8988T (cell line): ENCODE measurements at regions not wholly inside any gene's neighbourhood (a gene's known extent, or its start where the extent isn't known, plus 50 kb on each side); places are given as distances from the start of the nearest gene placed in this dataset.

Experiments used
- DNase-seq: peaks from one replicate; pipeline ENCODE4 v3.0.0; 2011

DNA sequence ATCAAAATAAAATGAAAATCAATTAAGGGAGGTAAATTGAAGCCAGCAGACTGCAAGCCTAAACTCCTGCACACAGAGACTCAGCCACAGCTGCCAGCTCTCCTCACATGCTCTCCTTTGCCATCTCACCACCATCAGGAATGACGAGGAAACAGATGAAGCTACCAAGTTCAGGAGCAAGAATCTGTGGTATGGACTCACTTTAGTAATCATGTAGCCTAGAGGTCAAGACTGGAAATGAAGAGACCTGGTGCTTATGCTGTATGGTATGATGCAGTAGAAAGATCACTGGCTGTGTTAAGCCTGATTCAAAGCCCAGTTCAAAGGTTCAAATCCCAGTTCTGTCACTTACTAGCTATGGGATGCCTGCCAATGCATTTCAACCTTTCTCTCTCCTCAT, 78.9 kb upstream of the CAMK1G start:
- DNase-seq: no peak

DNA sequence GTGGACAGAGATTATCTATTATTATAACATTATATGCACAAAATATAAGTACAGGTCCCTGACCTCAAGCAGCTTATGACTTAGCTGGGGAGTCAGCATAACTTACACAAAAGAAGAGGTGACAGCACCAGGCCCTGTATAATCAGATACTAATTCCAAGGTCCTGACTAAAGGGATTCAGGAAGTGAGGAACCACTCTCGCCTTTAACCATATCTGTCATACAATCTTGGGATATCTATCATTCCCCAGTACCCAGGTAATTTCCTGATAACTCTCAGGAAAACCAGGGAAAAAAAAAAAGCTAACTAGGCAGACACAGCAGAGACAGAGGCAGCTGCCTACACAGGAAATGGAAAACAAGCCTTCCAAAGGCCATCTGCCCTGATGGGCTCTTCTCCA, 78.5 kb upstream of the CAMK1G start:
- DNase-seq: peak; percentile 18

DNA sequence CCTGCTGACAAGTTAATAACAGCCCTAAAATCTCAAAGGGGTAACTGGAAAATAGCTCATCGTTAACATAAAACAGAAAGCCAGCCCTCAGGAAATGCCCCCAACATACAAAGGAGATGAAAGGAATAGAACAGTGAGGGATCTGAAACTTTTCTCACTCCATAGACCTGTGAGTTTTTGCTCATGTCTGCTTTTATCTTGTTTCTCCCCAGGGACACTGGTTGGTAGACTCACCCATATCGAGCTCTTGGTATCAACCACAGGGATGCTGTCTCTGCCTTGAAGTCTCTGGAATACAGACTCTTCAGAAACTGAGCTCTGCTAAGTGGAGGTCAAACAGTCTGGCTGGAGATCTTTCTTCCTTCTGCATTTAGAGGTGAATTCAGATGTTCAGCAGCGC, 77.4 kb upstream of the CAMK1G start:
- DNase-seq: no peak

DNA sequence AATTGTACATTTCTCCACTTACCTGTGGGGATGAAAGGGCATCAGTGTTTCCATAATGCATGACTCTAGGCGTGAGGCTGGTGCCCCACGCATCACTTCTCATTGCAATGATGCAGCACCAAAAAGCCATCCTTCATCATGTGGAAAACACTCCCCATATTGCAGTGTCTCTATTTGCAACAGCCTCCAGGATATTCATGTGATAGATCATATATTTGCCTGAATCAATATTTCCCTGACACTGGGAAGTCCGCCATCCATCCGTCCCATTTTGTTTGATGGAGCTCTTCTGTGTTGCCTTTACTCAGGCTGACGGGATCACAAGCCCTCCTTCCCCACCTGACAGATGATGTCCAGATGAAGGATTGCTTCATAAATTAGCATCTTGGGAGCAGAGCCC, 74.5 kb upstream of the CAMK1G start:
- no peak for DNase-seq

DNA sequence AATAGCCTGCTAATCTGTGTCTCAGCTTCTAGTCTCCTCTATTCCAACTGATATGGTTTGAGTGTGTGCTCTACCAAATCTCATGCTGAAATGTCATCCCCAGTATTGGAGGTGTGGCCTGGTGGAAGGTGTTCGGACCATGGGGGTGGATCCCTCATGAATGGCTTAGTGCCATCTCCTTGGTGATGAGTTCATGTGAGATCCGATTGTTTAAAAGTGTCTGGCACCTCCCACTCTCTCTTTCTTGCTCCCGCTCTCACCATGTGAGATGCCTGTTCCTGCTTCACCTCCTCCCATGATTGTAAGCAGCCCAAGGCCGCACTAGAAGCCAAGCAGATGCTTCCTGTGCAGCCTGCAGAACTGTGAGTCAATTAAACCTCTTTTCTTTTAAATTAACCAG, 73.5 kb upstream of the CAMK1G start:
- DNase-seq: no peak

DNA sequence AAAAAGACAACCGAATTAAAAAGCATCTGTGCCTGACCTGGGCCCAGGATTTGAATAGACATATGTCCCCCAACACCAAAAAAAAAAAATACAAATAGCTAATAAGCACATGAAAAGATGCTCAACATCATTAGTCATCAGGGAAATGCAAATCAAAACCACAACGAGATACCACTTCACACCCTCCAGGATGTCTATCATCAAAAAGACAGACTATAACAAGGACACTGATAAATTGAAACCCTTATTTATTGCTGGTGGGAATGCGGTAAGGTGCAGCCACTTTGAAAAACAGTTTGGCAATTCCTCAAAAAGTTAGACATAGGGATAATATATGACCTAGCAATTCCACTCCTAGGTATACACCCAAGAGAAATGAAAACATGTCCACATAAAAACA, 72.3 kb upstream of the CAMK1G start:
- no peak for DNase-seq

DNA sequence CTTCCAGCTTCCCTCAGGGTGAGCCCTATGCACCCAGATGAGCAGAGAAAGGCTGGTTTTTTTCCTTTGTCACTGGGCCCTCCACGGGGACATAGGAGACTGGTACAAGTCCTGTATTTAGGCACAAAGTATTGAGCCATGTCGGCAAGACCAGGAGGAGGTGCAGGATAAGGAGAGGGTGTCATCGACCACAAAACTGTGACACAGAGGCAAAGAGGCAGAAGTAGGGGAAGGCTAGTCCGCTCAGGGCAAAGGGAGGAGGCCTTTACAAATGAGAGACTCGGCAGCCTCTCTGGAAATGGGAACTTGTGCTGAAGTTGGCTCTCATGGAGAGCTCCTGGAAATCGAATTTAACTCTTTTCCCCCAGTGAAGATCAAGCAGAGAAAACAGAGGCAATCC, 70.7 kb upstream of the CAMK1G start:
- no peak for DNase-seq

DNA sequence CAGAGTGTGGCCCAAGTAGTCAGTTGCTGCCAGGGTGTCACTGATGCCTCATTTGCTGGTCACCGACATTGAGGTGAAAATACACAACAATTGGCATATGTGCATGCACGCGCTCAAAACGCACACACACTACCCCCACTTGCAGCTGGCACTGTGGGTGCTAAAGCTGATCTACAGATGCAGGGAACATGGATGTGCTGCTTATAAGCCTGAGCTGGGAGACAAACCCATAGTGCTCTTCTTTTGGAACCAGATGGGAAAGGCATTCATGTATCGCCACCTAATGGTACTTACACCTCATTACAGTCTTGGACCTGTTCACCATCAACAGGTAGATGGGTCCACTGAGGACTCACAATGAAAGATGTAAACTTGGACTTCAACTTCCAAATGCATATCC, 70.3 kb upstream of the CAMK1G start:
- DNase-seq: peak; percentile 23

DNA sequence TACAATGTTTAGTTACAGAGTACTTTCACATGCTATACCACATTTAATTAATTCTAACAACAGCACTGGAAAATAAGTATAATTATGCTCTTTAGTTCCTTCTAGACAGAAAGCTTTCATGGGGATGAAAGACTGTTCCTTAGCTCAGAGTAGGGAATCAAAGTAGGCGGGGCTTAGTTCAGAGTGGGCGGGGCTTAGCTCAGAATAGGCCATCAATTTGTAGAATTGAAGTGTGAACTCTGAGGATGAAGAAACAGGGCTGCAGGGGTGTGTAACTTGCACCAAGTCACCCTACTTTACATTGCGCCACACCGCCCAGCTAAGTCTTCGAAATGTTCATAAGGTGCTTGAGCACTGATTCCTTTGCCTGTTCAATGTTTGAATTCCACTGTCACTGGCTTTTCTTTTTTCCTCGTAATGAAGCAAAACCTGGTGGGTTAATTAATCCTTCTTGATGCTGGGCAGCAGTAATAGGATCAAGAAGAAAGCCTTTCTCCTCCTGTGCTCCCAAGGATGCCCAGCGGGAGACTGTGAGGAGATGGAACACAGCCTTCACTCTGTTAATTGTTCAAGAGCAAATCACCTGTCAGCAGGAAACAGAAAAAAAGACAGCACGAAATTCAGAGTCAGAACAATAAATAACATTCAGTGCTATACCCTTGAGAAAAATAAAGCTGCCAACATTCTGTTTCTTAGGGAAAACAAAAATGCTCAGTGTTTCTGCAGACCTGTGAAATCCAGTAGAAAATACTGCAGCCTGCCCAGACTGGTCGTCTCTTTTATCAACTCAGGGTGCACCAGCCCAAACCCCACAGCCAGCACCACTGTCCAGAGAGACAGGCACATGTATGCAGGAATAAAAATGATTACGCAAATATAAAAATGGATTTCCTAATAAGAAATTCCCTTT, 66.5 kb upstream of the CAMK1G start:
- DNase-seq: no peak

DNA sequence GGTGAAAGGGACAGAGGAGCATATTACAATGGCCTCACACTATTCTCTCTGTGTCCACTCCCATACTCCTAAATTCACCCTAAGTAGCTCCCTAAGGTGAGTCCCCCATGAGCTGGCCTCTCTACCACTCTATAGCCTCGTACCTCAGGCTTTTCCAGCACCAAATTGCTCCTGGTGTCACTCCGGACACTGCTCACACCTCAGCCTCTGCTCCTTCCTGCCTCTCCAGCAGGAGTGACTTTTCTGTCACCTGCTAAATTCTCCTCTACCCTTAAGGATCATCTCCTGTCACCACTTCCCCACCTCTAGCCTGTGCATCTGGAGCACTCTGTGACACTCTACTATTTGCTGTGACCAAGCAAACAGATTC, 65.8 kb upstream of the CAMK1G start:
- no peak for DNase-seq

DNA sequence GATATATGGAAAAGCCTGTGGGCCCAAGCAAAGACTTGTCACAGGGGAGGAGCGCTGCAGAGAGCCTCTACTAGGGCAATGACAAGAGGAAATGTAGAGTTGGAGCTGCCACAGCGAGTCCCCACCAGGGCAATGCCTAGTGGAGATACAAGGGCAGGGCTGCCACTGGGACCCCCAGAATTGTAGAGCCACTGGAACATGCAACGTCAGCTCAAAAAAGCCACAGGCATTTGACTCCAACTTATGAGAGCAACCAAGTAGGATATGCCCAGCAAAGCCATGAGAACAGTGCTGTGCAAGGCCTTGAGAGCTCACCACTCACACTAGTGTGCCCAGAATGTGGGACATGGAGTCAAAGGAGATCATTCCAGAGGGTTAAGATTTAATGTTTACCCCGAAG, 63.7 kb upstream of the CAMK1G start:
- DNase-seq: no peak

DNA sequence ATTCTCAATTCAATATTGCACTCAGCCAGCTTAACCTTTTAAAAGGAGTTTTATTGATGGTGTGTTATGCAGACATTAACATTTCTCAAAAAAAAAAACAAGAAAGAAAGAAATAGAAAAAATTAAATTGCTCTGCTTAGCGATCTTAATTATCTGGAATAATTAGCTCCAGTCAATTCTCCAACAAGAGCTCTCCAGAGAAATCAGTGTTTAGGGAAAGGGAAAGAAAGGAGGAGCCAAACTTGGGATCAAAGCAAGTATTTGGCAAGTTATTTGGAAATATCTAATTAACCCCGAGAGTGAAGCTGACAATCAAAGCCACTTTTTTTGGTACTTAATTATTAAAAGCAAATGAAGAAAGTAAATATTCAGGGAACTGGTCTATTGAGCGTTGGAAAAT, 60.7 kb upstream of the CAMK1G start:
- no peak for DNase-seq

DNA sequence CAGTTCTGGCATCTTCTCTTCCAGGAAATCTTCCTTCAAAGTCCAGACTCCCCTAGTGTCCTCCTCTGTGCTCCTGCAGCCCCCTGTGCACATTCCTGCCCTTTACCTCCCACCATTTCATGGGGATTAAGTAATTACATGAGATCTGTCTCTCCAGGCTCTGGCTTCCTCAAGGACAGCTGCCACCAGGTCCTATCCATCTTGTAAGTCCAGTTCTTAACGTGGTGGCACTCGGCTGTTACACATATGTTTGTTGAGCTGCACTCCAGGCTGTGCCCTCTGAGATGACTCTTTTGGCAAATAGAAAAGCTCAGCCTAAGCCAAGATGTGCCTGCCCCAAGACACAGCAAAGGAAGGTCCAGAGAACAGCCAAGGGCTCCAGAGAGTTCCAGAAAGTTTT, 57.4 kb upstream of the CAMK1G start:
- DNase-seq: no peak

DNA sequence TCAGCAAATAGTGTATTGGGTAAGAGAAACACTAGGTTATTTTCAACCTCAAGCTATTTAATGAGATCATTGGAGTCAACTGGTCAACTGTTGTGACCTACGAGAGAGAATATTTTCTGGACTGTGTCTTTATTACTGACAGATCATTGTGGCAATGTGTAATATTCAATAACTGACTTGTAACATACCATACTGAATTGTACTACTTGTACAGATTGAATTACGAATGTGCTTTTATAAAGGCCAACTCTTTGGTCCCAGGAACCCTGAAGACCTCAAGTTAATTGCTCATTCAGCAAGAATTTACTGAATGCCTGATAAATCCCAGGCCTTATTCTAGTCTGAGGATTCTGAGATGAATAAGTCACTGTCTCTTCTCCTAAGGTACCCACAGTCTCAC, 56.1 kb upstream of the CAMK1G start:
- no peak for DNase-seq

DNA sequence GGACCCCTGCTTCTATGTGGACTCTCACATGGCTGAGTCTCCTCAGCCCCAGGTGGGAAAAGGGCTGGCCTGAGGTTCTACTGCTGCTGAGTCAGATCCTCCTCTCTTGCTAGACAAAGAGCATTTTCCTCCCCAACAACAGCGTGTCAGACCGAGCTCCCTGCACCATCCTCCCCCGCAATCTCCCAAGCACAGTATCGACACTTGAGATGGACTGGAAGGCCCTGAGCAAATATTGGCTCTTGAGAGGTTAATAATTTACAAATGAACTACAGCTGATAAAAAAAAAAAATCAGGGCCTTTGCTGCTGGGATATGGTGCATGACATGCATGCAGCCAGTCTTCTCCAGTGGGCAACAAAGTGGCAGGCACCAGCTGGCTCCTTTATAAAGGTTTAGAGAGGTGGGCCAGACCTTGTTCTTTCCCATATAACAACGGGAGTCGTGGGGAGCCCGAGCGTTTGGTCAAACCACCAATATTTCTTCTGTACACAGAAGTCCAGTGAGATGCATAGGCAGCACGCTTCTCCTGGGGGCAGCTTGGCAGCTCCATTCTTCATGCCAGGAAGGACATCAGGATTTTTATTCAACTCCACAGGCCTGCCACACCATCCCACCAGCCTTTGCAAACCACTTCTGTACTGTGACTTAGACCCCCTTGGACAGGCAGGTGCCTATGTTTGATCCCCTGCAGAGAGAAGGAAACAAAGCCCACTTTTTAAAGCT, 55.4 kb upstream of the CAMK1G start:
- DNase-seq: no peak

DNA sequence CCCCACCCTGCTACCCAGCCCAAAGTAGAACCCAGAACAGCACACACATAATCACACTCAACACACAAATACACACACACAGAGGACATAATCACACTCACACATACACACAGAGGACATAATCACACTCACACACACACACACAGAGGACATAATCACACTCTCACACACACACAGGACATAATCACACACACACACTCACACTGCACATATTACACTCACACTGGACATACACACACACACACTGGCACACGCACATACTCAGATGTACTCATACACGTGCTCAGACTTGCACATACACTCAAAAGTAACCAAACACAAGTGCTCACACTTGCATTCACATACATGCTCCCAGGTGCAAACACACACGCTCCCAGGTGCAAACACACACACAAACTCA, 54.3 kb upstream of the CAMK1G start:
- DNase-seq: no peak

DNA sequence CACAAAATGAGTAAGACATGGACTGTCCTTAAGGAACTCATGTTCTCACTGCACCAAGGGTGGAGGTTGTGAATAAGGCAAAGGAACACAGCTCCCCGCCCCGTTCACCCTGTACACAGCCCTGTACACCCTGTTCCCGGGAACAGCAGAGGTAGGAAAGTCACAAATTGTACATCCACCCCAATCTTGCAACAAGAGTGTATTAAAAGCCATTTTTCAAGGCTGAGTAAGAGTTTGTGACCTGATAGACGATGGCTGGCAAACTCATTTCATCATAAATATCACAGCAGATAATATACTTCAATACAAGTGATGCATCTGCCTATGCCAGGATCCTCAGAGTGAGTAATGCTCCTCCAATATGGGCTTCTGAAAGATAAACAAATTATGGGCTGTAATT, 52.5 kb upstream of the CAMK1G start:
- no peak for DNase-seq

DNA sequence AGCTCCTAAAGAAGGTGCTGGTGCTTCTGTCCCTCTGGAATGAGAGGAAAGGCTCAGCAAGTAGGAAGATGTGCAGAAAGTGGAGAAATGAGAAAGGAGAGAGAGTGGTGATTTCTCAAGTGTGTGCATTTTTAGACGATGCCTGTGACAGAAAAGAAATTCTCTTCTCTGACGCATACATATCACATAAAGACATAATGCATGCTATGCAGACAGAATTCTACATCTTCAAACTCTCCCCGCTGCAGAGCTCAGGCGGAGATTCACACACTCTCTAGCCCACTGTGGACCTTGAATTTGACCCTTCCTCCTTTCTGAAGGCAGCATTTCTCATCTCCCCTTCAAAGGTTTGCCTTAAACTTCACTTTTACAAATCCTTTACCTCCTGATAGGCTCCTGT, 52.0 kb upstream of the CAMK1G start:
- DNase-seq: no peak
